ENCODE measurements at regions not wholly inside any gene's neighbourhood (a gene's known extent, or its start where the extent isn't known, plus 50 kb on each side); places are given as distances from the start of the nearest gene placed in this dataset.
"Not testable (repeated sequence)": the region's sequence is repeated elsewhere in the genome, so short reads cannot be mapped to it uniquely, and the experiment has no call there.

DNA sequence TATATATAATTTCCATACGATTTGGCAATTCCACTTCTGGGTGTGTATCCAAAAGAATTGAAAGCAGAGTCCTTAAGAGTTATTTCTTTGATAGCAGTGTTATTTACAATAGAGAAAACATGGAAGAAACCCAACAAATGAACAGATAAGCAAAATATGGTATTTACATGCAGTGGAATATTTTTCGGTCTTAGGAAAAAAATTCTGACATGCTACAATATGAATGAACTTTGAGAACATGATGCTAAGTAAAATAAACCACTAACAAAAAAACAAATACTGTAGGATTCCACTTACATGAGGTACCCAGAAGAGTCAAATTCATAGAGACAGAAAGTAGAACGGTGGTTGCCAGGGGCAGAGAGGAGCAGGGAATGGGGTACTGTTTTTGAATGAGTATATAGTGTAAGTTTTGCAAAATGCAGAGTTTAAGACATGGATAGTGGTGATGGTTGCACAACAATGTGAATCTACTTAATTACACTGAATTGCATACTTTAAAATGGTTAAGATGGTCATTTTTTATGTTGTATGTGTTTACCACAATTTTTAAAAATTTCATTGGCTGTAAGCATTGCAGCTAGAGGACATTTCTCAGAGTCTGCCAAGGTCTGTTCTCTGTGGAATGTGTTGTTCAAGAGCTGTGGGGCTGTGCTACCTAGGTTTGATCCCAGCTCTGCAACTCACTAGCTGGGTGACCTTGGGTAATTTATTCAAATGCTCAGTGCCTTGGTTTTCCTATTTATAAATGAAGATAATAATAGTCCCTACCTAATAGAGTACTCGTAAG is 122.1 kb downstream of the MEX3B start:
- Mint-ChIP-seq H3K4me1 (no peaks in the 10 kb centered on the region), H3K9me3 (ENCODE audit: low read depth) (peaks cover 5% of the 10 kb centered on the region), H3K27me3 (no peaks in the 10 kb centered on the region), H3K4me3 (no peak overlapping the region), H3K36me3 (no peaks in the 10 kb centered on the region), H3K27ac (no peak overlapping the region)
- CTCF ChIA-PET, result no interaction called here
- DNase-seq (no peak), ATAC-seq (no peak)

DNA sequence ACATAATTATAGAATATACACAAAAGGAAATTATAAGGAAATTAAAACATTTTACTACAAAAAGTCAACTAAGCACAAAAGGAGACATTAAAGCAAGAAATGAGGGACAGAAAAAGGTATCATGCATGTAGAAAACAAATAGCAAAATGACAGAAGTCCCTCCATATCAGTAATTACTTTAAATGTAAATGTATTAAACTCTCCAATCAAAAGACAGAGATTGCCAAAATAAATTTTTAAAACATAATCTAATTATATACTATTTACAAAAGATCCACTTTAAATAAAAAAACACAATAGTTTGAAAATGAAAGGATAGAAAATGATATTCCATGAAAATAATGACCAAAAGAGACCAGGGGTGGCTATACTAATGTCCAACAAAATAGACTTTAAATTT is 123.7 kb downstream of the MEX3B start:
- Mint-ChIP-seq H3K27me3 (no peaks in the 10 kb centered on the region), H3K4me3 (no peak overlapping the region), H3K4me1 (no peaks in the 10 kb centered on the region), H3K9me3 (ENCODE audit: low read depth) (peaks cover 14% of the 10 kb centered on the region), H3K27ac (no peak overlapping the region), H3K36me3 (no peaks in the 10 kb centered on the region)
- ATAC-seq, result no peak
- CTCF ChIA-PET, result no interaction called here
- DNase-seq, result no peak

DNA sequence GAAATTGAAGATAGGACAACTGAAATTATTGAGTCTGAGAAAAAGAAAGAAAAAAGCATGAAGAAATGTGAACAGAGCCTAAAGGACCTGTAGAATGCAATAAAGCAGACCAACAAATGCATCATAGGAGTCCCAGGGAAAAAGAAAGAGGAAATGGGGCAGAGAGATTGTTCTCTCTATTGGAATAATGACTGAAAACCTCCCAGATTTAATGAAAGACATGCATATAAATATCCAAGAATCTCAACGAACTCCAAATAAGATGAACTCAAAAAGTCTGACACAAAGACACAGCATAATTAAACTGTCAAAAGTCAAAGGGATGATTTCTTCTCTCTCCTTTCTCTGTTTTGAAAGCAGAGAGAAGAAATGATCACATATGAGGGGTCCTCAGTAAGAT is 124.7 kb downstream of the MEX3B start:
- no peaks in the 10 kb centered on the region for H3K36me3 Mint-ChIP-seq
- H3K9me3 Mint-ChIP-seq (ENCODE audit: low read depth), result peaks cover 14% of the 10 kb centered on the region
- no peaks in the 10 kb centered on the region for H3K27me3 Mint-ChIP-seq
- CTCF ChIA-PET, result no interaction called here
- ATAC-seq, result no peak
- DNase-seq, result no peak
- H3K27ac Mint-ChIP-seq, result no peak overlapping the region
- H3K4me1 Mint-ChIP-seq, result no peaks in the 10 kb centered on the region
- H3K4me3 Mint-ChIP-seq, result no peak overlapping the region

DNA sequence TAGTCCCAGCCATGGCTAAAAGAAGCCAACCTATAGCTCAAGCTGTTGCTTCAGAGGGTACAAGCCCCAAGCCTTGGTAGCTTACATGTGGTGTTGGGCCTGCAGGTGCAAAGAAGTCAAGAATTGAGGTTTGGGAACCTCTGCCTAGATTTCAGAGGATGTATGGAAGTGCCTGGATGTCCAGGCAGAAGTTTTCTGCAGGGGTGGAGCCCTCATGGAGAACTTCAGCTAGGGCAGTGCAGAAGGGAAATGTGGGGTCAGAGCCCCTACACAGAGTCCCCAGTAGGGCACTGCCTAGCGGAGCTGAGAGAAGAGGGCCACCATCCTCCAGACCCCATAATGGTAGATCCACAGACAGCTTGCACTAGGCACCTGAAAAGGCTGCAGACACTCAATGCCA is 127.1 kb downstream of the MEX3B start:
- DNase-seq, ATAC-seq, H3K36me3 Mint-ChIP-seq, H3K27ac Mint-ChIP-seq, H3K27me3 Mint-ChIP-seq, CTCF ChIA-PET, H3K4me1 Mint-ChIP-seq, H3K4me3 Mint-ChIP-seq: not testable (repeated sequence)
- H3K9me3 Mint-ChIP-seq (ENCODE audit: low read depth), result peaks cover 14% of the 10 kb centered on the region

DNA sequence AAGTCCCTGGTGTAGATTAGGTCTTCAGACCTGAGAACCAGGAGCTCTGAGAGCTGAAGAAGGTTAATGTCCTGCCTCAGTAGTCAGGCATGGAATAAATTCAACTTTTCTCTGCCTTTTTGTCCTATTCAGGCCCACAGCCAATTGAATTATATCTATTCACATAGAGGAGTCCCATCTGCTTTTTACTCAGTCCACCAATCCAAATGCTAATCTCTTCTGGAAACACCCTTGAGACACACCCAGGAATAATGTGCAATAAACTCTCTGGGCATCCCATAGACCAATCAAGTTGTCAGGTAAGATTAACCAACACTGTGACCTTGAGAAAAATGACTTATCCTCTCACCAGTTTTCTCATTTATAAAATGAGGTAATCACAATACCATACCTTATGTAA is 129.4 kb downstream of the MEX3B start:
- Mint-ChIP-seq H3K27ac (no peak overlapping the region), H3K36me3 (no peaks in the 10 kb centered on the region), H3K9me3 (ENCODE audit: low read depth) (peaks cover 14% of the 10 kb centered on the region), H3K27me3 (no peaks in the 10 kb centered on the region), H3K4me3 (no peak overlapping the region), H3K4me1 (no peaks in the 10 kb centered on the region)
- ATAC-seq, result no peak
- CTCF ChIA-PET, result no interaction called here
- no peak for DNase-seq

DNA sequence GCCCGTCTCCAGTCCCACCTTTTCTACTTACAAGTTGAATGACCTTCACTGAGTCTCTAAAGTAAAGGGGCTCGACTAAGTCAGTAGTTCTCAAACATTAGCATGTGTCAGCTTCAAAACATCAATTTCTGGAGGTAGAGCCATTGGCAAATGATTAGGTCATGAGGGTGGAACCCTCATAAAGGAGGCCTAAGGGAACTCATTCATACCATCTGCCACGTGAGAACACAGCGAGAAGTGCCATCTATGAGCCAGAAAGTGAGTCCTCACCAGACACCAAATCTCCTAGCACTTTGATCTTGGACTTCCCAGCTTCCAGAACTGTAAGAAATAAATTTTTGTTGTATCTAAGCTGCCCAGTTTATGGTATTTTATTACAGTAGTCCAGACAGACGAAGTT is 129.8 kb downstream of the MEX3B start:
- H3K4me3 Mint-ChIP-seq, result no peak overlapping the region
- no peak for DNase-seq
- peaks cover 14% of the 10 kb centered on the region for H3K9me3 Mint-ChIP-seq (ENCODE audit: low read depth)
- no peaks in the 10 kb centered on the region for H3K27me3 Mint-ChIP-seq
- CTCF ChIA-PET, result no interaction called here
- H3K27ac Mint-ChIP-seq, result no peak overlapping the region
- no peak for ATAC-seq
- no peaks in the 10 kb centered on the region for H3K4me1 Mint-ChIP-seq
- no peaks in the 10 kb centered on the region for H3K36me3 Mint-ChIP-seq

DNA sequence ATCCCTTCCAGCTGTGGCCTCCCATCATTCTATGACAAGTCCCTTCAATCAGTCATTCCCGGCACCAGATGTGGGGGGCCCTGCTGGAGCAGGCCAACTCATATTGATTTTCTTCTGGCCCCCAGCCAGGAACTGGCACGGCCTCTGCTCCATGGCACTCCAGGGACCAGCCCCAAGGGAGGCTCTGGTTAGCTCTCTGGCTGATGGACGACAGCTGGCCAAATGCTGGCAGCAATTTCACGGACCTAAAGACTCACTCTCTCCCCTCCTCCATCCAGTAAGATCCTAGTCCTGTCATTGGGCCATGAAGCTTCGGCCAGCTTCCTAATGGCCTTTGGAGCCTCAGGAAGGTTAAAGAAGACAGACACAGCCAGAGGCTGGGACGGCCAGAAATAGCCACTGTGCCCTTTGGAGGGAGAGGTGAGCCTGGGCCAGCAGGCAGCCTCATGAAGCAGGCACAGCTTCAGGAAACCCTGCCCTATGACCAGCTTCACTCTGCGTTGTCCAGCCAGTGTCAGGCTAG is 131.0 kb downstream of the MEX3B start:
- Mint-ChIP-seq H3K9me3 (ENCODE audit: low read depth) (peaks cover 11% of the 10 kb centered on the region), H3K4me3 (no peak overlapping the region), H3K27me3 (no peaks in the 10 kb centered on the region), H3K4me1 (no peaks in the 10 kb centered on the region), H3K36me3 (no peaks in the 10 kb centered on the region), H3K27ac (no peak overlapping the region)
- ATAC-seq, result no peak
- CTCF ChIA-PET, result no interaction called here
- DNase-seq, result no peak

DNA sequence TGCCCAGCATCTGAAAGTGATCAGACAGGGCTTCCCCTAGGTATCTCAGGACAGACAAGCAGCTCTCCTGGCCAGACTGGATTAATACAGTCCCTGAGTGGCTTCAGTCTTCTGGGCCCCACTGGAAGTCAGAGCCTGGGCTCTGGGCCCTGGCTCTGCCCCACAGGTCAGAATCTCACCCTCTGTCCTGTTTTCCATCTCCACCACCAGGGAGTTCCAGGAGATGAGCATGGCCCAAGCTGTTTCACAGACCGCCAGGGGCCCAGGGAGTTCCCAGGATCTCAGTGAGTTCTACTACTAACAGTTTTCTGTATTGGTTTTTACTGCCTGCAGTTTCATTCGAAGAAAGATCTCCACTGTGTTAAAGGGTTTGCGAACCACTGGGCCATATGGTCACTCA is 131.5 kb downstream of the MEX3B start:
- DNase-seq (no peak), ATAC-seq (no peak)
- Mint-ChIP-seq H3K27ac (no peak overlapping the region), H3K4me1 (no peaks in the 10 kb centered on the region), H3K9me3 (ENCODE audit: low read depth) (peaks cover 11% of the 10 kb centered on the region), H3K4me3 (no peak overlapping the region), H3K27me3 (no peaks in the 10 kb centered on the region), H3K36me3 (no peaks in the 10 kb centered on the region)
- CTCF ChIA-PET, result no interaction called here

DNA sequence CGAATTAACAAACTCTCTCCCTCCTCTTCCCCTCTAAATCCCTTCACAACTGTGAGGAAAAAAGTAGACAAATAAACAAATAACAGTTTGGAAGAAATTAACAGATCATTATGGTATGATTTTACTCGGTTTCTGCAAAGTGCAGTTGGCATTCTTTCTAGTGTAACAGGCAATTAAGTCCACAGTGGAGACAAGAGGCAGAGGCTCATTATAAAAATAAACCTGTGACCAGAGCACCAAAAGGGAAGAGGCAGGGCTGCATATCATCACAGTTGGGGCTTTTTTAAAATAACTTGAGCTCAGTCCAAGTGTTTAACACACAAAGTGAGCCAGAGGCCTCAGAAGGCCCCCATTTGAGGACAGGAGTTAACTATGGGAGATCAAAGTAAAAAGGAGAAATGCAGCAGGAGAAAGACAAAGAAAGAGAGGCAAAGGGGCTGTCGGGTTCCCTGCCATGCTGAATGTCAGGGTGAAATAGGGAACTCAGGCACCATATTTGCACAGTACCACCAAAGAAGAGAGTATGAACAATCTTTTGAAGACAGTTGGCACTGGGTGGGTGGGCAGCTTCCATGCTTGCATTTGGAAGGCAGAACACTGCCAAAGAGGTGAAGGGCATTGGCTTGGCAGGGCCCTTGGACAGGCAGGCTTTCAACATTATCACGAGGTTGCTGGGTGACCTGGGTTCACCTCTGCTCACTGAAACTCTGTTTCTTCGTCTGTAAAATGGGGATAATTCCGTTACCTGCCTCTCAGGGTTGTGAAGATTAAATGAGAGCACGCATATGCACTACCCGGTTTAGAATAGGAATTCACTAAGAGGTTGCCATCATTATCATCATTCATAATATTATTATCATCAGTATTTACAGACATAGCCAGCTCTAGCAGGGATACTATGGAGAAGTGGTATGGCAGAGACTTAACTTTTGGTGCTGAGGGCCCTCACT is 134.5 kb downstream of the MEX3B start:
- ATAC-seq (no peak), DNase-seq (no peak)
- Mint-ChIP-seq H3K36me3 (no peaks in the 10 kb centered on the region), H3K27me3 (no peaks in the 10 kb centered on the region), H3K4me1 (no peaks in the 10 kb centered on the region), H3K9me3 (ENCODE audit: low read depth) (no peaks in the 10 kb centered on the region), H3K27ac (no peak overlapping the region), H3K4me3 (no peak overlapping the region)
- CTCF ChIA-PET, result no interaction called here

DNA sequence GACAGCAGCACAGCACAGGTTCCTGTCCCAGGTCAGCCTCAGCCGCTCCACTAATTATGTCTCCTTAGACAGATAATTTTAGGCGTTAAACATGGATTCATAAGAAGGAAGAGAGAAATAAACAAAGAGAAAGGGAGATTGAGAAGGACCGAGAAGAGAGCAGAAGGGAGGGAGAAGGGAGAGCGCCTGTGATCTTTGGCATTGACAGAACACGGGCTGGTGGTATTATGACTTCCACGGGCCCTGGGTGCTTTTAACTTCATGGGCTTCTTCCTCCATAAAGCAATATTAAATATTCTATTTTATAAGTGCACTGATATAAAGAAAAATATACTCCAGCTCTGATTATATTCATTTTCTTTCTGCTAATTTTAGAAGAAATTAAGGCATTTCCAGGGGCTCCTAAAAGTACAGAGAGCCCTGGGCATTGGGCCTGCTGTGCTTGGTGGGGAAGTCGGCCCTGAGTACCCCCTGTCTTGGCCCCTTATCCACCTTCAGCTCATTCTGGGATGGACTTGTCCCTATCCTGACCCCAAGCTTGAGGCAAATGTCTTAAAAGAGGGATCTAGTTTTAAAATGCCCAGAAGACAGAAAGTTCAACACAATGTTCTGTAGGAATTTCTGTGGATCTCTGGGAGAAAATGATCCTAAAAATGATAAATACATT is 135.3 kb downstream of the MEX3B start:
- no peak for DNase-seq
- Mint-ChIP-seq H3K9me3 (ENCODE audit: low read depth) (no peaks in the 10 kb centered on the region), H3K27ac (no peak overlapping the region), H3K27me3 (no peaks in the 10 kb centered on the region), H3K4me3 (no peak overlapping the region), H3K36me3 (no peaks in the 10 kb centered on the region), H3K4me1 (no peaks in the 10 kb centered on the region)
- CTCF ChIA-PET, result no interaction called here
- no peak for ATAC-seq

DNA sequence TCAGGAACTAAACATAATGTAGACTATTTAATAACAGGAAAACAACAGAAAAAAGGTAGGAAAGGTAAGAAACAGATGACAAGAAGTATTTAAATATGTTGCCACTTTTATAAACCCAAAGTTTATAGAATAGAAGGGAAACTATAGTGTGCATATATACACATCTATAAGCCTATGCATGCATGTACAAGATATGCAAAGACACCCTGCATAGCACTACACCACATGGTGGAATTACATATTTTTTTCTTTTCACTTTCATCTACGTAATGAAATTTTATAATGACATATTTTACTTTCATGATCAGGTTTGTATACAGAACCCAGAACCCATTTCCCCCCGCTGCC is 136.8 kb downstream of the MEX3B start:
- no peak for ATAC-seq
- no peaks in the 10 kb centered on the region for H3K9me3 Mint-ChIP-seq (ENCODE audit: low read depth)
- no peak for DNase-seq
- no peak overlapping the region for H3K27ac Mint-ChIP-seq
- H3K36me3 Mint-ChIP-seq, result no peaks in the 10 kb centered on the region
- no peak overlapping the region for H3K4me3 Mint-ChIP-seq
- CTCF ChIA-PET, result no interaction called here
- no peaks in the 10 kb centered on the region for H3K27me3 Mint-ChIP-seq
- no peaks in the 10 kb centered on the region for H3K4me1 Mint-ChIP-seq

DNA sequence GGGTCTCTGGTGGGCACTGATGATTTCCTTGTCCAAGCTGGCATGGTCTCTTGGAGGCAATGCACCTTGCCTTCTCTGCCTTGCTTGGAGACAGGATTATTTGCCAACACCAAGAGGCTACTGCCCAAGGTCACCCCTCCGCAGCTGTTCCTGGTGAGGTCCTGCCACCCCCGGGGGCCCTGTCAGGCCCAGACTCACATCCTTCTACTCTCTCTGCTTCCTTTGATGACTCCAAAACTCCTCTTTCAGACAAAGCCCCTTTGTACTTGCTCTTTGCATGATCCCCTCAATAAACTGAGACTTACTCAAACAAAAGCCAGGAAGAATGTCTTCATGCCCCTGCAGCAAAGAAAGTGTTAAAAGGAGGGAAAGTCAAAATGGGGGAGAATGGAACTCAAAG is 137.7 kb downstream of the MEX3B start:
- H3K27me3 Mint-ChIP-seq, result no peaks in the 10 kb centered on the region
- no peak for ATAC-seq
- CTCF ChIA-PET, result no interaction called here
- no peaks in the 10 kb centered on the region for H3K9me3 Mint-ChIP-seq (ENCODE audit: low read depth)
- H3K4me1 Mint-ChIP-seq, result no peaks in the 10 kb centered on the region
- no peaks in the 10 kb centered on the region for H3K36me3 Mint-ChIP-seq
- DNase-seq, result no peak
- no peak overlapping the region for H3K4me3 Mint-ChIP-seq
- no peak overlapping the region for H3K27ac Mint-ChIP-seq

DNA sequence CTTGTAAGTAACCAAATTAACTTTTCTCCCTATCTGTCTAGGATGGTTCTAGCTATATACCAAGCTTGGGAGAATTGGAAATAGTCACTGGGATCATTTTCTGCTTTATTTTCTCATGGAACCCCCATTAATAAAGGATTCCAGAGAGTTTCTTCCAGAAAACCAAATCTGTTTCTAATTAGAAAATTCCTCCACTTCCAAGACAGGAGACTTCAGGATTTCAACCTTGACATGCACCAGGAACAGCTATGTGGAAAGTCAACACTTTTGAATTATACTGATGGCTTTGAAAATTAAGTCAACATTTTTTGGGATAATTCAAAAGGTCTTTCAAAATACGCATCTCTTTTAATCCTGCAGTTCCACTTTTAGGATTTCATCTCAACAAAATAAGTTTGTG is 138.3 kb downstream of the MEX3B start:
- Mint-ChIP-seq H3K4me3 (no peak overlapping the region), H3K4me1 (no peaks in the 10 kb centered on the region), H3K27ac (no peak overlapping the region), H3K36me3 (no peaks in the 10 kb centered on the region), H3K27me3 (no peaks in the 10 kb centered on the region), H3K9me3 (ENCODE audit: low read depth) (no peaks in the 10 kb centered on the region)
- ATAC-seq (no peak), DNase-seq (no peak)
- CTCF ChIA-PET, result no interaction called here

DNA sequence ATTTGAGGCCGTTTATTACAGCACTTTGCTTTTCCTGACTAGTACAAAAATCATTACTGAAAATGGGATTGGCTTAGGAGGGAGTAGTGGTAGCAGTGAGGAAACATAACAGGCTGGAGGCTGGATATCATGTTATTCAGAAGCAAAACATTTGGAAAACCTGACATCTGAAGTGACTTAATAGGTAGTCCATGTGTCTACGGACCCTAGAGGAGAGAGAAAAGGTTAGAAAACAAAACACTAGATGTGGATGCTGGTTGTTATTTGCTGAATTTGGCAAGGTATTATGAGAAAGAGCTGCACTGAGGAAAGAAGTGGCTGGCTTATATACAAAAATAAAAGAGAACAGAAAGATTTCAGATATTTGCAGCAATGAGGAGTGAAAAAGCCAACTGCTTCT is 139.9 kb downstream of the MEX3B start:
- Mint-ChIP-seq H3K27ac (no peak overlapping the region), H3K9me3 (ENCODE audit: low read depth) (no peaks in the 10 kb centered on the region), H3K27me3 (no peaks in the 10 kb centered on the region), H3K4me3 (no peak overlapping the region), H3K4me1 (no peaks in the 10 kb centered on the region), H3K36me3 (no peaks in the 10 kb centered on the region)
- DNase-seq (no peak), ATAC-seq (no peak)
- CTCF ChIA-PET, result no interaction called here

Data from activated CD8-positive, alpha-beta memory T cell treated with anti-CD3 and anti-CD28 coated beads, Interleukin-2, amount 10 ng/mL, durations not matched to agents 7 days and 5 days (primary cell).